CD4-positive, alpha-beta T cell treated with Interleukin-4 for 4 hours (primary cell): ENCODE measurements at regions not wholly inside any gene's neighbourhood (a gene's known extent, or its start where the extent isn't known, plus 50 kb on each side); places are given as distances from the start of the nearest gene placed in this dataset.
"Not testable (repeated sequence)": the region's sequence is repeated elsewhere in the genome, so short reads cannot be mapped to it uniquely, and the experiment has no call there.

Source experiments
- DNase-seq: peaks from one replicate; pipeline ENCODE4 v3.0.0-alpha.2; 2020

DNA sequence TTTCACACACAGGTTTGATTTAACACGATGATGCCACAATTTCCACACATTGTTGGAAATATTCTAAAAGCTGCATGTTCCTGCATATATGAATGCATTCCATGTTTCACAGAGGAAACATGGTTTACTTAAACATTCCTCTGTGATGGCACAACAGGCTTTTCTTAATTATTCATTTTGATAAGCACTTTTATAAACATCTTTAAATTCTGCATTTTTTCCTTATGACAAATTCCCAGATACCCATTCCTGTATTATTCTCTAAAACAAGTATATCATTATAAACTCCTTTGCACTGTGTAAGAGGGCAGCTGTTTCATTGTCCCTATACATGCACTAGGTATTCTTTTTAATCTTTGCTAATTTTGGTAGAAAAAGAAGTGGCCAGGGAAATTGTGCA lies 532.3 kb downstream of the SOX6 start:
- no peak for DNase-seq

DNA sequence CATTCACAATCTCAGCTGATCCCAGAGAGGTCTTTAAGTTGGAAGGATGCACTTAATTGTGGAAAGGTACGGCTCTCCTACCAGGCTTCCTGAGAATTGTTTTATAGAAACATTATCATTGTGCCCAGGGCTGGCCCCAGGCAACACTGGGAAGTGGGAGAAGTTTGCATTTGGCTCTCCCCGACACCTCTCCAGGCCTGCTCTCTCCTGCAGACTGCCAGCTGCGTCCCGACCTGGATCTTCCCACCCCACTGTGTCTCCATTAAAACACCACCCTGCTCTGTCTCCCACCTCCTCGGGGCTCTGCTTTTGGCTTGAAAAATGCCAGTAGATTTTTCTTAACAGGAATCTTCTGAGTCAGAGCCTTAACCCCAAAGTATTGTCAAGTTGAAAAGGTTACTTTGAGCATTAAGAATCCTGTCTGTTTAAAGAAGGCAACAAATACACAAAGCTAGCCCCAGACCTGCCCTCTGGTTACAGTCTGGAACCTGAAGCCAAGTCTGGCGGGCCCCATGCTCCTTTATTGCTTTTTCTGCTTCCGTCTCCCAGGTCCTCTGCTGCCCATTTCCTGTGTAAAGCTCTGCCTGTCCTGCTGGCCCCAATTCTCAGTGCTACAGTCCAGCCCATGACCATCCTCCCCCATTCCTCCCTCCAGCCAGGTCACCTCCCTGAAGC lies 530.2 kb downstream of the SOX6 start:
- no peak for DNase-seq

DNA sequence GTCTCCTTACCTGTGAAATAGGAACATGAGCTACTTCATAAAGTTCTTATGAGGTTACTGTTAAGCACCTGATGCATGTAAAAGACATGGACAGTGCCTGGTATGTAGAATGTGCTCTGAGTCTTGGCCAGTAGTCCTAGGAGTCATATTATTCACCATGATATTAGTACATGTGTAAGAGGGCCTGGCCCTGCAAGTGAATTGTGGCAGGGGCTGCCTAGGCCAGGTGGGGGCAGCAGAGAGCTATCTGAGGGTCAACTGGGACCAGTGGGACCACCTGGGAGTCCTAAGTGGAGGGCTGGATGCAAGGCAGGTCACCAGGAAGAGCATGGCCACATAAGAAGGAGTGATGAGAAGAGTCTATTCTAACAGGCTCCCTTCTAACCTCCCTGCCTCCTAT lies 529.5 kb downstream of the SOX6 start:
- no peak for DNase-seq

DNA sequence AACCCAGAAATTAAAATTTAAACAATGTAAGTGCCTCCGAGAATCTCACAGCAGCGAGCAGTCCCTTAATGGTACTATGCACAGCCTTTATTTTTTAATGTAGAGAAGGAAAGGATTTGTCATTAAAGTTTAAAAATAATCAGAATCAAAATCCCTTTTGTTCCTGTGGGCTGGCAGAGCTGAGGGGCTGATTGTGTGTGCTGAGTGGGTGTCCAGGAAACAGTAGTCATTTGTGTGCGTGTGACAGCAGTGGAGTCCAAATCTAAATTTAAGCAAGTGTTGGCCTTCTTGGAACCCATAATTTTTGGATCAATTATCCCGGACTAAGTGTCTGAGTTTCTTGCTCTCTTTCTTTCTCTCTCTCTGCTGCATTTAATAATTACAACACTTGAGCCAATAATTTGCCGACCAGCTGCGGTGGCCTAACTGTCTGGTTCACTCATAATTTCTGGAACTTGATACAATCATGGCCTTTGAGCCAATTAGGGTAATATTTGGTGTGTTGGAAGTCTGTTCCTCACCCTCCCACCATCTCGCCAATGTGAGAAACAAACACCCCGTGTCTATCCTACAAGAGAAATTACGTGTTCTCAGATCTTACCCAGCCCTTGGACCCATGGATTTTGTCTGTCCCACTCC lies 528.0 kb downstream of the SOX6 start:
- no peak for DNase-seq

DNA sequence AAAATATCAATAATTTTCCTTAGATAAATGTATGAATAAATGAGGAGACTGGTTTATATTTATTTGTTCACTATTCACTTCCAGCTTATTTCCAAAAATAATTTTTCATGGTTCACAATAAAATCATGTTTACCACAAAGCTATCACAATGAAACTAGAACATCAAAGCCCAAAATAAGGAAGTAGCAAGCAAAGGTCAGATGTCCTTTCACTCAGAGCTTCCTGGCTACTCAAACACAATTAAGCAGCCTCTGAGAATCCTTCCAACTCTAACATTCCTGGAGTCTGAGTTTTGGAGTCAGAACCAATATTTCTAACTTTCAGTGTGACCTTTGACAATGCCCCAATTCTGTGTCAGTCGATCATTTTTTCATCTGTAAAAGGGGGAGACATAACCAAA lies 527.0 kb downstream of the SOX6 start:
- DNase-seq, result no peak

DNA sequence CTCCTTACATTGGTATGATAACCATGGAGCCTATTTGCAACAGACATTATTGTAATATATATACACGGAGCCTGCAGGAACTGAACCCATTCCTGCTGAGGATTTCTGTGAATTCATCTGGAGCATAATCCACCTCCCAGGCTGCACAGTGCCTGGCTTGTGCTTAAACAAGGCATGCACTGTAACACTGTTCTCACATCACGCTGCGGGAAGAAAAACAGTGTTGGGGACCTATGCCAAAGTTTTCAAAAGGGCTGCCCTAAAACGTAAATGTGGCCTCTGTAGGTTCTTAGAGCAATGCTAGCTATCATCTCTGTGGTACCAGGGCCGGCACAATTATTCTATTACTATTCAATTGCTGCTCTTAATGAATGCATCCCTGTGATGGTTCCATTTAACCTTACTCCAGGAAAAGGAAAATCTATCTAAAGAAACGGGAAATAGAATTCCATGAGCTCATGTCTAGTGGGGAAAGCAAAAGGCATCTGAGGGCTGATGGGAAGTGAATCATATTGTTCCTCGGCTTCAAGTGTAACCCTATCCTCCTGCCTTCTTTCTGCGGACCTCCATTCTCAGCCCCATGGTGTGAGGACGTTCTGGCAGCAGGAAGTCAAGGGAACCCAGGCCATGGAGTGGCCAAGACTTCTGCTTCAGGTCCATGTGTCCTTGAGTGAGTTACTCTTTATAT lies 525.5 kb downstream of the SOX6 start:
- no peak for DNase-seq

DNA sequence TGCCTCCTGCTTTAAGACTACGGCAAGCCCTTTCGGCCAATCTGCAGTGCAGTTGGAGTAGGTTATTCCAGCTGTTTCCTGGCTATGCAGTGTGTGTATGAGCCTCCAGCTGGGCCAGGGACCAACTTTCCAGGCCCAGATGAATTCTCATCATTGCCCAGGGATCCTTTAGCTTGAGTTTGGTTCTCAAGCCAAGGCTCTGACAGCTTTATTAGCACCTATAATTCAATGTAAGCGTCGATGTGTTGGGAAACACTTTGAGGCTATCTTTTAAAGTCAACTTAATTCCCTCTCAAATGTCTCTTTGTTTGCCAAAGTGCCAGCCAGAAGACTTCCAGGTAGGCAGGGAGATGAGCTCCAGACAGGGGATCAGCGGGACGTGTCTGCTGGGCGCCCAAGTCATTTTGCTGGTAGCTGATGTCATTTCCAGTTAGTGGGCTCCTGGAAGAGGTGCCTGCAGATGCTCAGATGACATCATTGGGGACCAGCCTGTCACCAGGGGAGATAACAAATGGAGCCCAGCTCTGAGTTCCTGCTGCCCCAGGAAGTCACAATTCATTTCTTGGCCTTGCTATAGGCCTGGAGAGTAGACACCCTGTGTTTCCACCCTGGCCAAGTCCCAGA lies 520.4 kb downstream of the SOX6 start:
- DNase-seq, result no peak

DNA sequence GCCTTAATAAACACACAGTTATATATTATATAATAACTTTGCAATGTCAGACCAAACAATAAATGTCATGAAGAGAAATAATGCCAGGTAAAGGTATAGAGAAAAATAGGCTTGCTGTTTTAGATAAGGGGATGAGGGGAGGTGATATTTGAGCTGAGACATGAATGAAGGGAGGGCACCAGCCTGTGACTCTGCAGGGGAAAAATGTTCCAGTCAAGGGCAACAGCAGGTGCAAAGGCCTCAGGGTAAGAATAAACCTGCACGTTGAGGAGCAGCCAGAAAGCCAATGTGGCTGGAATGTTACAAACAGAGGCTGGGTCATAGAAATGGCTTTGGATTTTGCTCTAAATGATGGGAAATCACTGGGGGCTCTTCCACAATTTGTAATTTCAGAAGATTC lies 519.6 kb downstream of the SOX6 start:
- DNase-seq, result no peak

DNA sequence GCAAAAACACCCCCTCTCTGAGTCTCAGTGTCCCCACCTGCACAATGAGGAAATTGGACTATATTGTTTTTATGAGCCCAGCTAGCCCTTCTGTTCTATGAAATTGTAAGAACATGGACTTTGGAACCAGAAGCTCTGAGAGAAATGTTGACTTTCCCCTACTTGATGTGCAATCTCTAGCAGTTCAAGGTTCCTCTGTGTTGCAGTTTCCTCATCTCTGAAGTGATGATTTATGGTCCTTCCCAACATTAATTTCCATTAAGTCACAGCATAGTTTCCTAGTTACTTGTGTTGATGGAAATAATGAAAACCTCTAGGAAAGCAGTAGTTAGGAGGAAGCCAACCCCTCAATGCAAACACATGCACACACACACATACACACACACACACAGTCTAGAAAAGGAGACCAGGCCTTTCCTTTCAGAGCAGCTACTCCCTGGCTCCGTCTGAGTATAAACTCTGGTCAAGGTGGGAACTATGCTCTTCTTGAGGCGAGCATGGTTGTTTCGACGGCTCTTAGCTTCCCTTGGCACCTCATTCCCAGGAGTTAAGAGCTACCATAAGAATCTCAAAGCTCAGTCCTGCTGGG lies 518.4 kb downstream of the SOX6 start:
- DNase-seq, result no peak

DNA sequence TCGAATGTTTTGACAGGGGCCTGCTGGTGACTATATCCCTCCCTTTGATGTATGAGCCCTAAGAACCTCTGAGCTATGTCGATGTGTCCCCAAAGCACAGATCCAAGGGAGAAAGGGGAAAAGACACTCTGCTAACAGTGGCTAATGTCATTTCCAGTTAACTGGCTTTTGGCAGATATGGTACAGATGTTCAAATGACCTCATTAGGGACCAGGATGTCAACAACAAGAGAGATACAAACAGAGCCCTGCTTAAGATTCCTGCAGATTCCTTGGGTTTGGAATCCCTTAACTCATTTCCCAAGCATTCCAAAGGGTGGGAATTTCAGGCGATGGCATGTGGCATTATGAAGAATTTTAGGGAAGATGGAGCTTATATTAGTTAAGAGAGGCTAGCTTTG lies 517.3 kb downstream of the SOX6 start:
- no peak for DNase-seq

DNA sequence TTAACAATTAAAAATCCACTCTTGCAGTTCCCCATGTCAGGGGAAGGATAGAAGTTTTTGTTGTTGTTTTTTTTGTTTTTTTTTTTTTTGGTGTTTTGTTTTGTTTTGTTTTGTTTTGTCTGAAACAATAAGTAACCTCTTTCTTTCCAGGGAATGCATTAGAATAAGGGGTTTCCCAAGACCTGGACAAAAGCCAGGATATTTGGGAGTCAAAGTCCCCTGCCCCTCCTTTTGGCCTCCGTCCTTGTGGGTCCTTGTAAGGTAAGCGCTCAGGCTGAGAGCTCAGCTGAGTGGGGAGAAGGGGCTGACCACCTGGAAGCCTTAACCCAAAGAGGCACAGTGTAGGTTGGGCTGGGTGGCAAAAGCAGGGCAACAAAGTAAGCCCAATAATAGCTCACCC lies 515.4 kb downstream of the SOX6 start:
- no peak for DNase-seq

DNA sequence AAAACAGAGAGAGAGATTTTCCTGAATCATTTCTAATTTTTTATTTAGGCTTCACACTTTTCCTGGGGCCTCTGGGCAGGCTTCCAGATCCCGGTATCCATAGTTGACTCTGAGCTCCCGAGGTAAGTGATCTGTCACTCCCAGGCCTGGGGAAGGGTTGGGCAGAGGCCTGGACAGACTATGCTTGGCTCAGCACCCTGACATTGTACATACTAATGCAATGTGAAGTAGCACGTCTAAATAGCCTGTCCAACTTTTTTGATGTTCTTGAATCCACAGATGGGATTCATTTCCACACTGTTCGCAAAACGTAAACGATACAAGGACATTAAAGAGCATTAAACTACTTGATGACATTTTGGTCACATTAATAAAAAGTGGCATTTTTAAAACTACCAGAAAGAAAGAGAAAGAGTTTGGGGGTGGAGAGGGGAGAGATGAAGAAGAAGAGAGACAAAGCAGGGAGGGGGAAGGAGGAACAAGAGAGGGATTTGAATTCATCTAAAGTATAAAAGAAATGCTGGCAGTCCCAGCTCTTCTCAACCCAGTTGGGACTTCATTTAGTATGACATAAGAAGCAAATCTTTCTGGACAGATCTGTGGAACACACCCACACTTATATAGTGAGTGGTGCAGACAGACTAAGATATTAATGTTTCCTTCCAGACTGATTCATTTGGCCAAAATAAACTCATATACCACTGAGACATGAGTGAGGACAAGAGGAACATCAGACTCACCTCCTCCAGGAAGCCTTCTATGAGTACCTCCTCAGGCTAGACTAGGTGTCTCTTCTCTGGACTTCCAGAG lies 514.2 kb downstream of the SOX6 start:
- no peak for DNase-seq

DNA sequence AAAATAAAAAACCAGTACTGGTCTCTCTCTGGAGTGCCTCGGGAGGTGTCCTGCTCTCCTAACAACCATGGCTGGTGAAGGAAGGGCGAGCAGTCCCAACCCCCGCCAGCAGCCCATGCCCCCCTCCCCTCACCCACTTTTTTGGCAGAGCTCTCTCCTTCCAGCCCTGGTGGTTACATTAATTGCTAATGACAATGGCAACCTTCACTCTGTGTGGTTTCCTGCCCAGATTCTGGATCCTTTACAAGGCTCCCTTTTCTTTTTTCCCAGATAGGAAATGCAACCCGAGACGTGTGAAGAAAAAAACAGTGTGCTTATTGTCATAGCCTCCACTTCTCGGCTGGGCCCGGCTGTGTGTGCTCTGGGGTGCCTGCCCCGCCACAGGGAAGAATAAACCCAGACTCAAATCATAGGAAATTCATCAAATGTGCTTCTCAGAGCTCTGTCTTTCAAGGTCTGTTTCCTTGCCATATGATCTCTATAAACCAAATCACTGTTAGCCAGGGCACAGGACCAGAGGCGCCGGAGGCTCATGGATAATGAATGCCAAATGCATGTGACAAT lies 513.0 kb downstream of the SOX6 start:
- no peak for DNase-seq

DNA sequence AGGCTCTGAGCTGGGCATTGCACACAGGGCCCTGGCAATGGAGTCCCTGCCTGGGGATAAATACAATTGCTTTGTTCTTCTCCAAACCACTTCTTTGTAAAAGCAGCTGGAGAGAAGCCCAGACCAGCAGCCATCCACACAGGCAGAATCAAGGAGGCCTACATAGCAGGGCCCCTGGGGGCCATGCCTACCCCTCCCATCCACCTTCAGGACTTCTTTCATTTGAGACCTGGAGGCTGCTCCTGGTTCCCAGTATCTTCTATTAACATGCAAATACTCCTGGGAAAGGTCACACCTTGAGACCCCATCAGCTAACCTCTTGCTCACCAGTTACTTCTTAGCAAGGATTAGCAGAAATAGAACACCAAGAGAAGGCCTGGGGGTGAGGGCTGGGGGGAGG lies 511.1 kb downstream of the SOX6 start:
- no peak for DNase-seq

DNA sequence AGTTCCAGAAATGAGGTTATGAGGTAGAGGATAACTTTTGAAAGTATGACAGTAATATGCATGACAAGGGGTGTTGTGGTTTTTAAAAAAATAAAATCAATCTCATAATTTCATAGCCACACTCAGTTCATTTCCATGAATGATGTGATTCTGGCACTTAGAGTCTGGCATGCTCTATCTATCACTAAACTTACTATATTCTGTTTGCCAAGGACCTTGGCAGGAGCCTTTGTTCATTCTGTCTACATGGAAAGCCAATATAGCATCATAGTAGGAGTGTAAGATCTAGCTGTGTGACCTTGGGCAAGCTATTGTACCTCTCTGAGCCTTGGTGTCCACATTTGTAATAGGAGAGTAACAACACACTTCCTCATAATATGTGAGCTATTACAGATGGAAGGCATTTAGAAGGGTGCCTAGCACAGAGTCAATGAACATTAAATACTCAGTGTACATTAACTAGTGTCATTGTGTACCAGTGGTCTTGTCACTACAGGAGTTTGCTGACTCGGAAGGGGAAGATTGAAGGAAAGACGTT lies 507.6 kb downstream of the SOX6 start:
- DNase-seq, result no peak

DNA sequence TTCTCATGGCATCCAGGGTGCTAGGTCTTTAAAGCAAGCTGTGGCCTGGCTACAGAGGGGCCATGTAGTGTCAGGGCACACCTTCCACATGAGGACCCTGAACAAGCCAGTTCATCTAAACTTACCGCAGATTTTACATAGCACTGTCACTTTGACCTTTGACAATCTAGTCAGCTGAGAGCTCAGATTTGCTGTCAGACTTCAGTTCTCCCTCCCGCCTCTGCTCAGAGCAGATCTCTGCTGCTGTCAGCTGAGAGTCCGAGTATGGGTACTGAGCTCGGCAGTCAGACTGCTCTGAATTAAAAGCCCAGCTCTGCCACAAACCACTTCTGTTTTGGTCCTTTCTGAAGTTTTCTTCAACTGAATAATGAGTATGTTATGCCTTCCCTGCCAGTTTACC lies 507.1 kb downstream of the SOX6 start:
- DNase-seq, result no peak

DNA sequence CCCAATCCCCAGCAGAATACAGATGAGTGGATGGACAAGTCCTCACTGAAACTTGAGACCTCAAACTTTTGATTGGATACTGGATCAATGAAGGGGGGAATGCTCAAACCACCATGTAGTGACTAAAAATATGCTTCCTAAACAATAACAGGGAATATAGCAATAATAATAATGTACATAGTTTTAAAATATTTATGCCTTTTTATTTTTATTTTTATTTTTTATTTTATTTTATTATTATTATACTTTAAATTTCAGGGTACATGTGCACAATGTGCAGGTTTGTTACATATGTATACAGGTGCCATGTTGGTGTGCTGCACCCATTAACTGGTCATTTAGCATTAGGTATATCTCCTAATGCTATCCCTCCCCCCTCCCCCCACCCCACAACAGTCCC lies 506.0 kb downstream of the SOX6 start:
- DNase-seq, result not testable (repeated sequence)

DNA sequence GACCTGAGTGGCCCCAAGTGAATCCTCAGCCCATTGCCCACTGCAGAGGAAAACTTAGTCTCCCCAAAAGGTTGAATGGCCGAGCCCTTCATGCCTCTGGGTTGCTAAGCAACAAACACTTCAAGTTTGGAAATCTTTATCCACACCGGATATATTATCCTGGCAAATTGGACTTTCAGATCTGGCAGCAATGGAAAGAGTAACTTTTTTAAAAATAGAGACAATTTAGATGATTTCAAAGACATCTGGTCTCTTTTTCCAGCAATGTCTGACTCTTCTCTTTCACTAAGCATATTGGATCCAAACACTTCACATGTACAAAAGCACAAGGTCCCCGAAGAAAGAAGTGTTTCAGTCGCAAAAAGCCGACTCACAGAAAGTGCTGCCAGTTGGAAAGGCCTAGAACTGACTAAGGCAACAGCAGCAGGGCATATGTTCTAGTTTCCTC lies 505.3 kb downstream of the SOX6 start:
- no peak for DNase-seq

DNA sequence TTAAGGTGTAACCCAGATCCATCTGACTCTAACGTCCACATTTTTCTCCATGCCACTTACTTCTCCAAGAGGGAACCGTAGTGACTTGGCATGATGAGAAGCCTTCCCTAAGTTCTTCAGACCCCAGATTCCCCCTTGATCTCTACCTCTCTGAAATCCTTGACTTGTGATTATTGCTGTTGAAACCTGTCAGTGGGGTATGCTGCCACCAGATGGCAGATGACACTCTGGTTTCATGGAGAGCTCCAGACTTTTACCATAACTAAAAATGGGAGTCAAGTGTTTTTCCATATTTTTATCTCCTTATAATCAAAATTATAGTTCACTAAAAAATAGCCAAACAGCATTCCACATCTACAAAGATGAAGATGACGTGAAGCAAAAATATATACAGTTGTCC lies 504.2 kb downstream of the SOX6 start:
- DNase-seq, result no peak

DNA sequence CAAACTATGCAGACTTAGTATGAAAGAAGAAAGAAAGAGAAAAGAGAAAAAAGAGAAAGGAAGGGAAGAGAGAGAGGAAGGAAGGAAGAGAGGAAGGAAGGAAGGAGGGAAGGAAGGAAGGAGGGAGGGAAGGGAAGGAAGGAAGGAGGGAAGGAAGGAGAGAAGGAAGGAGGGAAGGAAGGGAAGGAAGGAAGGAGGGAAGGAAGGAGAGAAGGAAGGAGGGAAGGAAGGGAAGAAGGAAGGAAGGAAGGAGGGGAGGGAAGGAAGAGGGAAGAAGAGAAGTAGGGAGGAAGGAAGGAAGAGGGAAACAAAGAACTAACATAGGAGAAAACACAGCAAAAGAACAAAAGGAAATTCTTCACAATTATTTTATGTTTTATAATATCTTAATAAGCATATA lies 502.1 kb downstream of the SOX6 start:
- no peak for DNase-seq

DNA sequence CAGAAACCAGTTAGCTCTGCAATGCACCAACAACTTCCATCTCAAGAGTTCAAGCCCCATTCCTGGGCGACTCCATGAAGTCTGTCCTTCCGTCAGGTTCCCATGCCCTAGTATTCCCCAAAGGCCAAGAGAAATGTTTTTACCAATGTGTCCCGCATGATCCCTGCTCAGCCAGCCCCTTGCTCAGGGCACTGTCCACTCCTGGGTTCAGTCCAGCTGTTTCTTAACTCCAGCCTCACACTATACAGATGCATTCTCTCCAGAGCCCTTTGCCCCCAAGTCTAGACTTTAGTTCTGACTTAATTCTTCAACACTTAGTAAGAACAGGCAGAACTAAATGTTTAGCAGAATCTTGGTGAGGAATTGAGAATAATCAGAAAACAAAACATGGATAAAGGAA lies 497.5 kb downstream of the SOX6 start:
- no peak for DNase-seq

DNA sequence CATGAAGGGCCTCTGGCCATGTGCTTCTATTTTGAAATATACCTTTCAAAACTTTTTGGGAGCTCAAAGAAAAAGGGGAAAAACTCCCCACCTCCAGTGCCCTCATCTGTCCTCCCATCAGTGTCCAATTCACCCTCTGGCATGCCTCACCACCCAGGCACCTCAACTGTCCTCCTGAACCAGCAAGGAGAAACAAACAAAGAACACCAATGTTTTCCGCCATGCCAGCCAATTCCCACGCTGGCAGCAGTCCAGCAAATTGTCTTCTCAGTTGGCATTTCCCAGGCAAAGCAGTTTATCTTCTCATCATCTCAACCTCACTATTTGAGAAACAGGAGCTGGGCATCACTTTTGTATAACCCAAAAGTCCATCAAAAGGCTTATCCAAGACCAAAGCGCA lies 496.9 kb downstream of the SOX6 start:
- no peak for DNase-seq
